Mesothelial cell of epicardium (in vitro differentiated cells): ENCODE measurements at regions not wholly inside any gene's neighbourhood (a gene's known extent, or its start where the extent isn't known, plus 50 kb on each side); places are given as distances from the start of the nearest gene placed in this dataset.
A peak's percentile ranks its signal among the peaks of the same experiment; 100 is the strongest.

Experiments used
- DNase-seq, 2 experiments: peaks; one replicate each; pipeline ENCODE4 v3.0.0; 2021; ENCODE audit warnings: low spot score in 2 of 2; ENCODE audit not compliant: unreplicated experiment in 2 of 2
- H3K27ac Mint-ChIP-seq: 2 replicates; pipeline ENCODE4 v1.8.0; 2021; ENCODE audit warnings: mixed read lengths
- H3K27me3 Mint-ChIP-seq: 2 replicates; pipeline ENCODE4 v1.8.0; 2021; ENCODE audit warnings: low read depth, mixed read lengths
- H3K36me3 Mint-ChIP-seq: 2 replicates; pipeline ENCODE4 v1.8.0; 2021; ENCODE audit warnings: mixed read lengths
- H3K4me1 Mint-ChIP-seq: 2 replicates; pipeline ENCODE4 v1.8.0; 2021; ENCODE audit warnings: mixed read lengths
- H3K4me3 Mint-ChIP-seq: 2 replicates; pipeline ENCODE4 v1.8.0; 2021; ENCODE audit warnings: mild to moderate bottlenecking, moderate library complexity, mixed read lengths
- H3K9me3 Mint-ChIP-seq: 2 replicates; pipeline ENCODE4 v1.8.0; 2021; ENCODE audit warnings: mixed read lengths
- TF ChIP-seq, protein P1 (sequence below): fragments of 200-600 bp; sonication (generic); IDR thresholded peaks from one replicate; pipeline ENCODE4 v1.5.0; 2021; ENCODE audit warnings: antibody characterized with exemption; ENCODE audit not compliant: unreplicated experiment

DNA sequence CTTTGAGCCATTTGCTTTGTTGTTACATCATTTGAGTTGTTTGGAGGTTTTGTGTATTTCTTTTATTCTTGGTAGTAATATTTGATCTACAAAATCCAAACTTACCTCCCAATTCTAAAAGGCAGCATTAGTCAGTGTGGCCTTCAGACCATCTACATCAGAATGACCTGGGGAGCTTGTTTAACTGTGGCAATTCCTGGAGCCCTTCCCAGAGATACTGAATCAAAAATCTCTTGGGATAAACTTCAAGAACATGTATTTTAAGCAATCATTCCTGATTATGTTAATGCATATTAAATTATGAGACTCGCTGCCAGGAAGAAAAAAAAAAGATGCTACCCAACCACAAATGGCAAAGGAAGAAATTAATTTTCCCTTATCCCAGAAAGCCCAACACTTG is 268.9 kb upstream of the PDE4D start:
- H3K27ac Mint-ChIP-seq, result no peak overlapping the region
- no peak for DNase-seq
- H3K4me1 Mint-ChIP-seq, result peaks cover 2% of the 10 kb centered on the region
- H3K36me3 Mint-ChIP-seq, result peaks cover 4% of the 10 kb centered on the region
- H3K27me3 Mint-ChIP-seq, result no peaks in the 10 kb centered on the region
- H3K9me3 Mint-ChIP-seq, result peaks cover 4% of the 10 kb centered on the region
- TF ChIP-seq, protein P1, sequence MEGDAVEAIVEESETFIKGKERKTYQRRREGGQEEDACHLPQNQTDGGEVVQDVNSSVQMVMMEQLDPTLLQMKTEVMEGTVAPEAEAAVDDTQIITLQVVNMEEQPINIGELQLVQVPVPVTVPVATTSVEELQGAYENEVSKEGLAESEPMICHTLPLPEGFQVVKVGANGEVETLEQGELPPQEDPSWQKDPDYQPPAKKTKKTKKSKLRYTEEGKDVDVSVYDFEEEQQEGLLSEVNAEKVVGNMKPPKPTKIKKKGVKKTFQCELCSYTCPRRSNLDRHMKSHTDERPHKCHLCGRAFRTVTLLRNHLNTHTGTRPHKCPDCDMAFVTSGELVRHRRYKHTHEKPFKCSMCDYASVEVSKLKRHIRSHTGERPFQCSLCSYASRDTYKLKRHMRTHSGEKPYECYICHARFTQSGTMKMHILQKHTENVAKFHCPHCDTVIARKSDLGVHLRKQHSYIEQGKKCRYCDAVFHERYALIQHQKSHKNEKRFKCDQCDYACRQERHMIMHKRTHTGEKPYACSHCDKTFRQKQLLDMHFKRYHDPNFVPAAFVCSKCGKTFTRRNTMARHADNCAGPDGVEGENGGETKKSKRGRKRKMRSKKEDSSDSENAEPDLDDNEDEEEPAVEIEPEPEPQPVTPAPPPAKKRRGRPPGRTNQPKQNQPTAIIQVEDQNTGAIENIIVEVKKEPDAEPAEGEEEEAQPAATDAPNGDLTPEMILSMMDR, result no peak
- no peak overlapping the region for H3K4me3 Mint-ChIP-seq

- Mint-ChIP-seq H3K9me3 (peaks cover 3% of the 10 kb centered on the region), H3K27ac (no peak overlapping the region), H3K36me3 (no peaks in the 10 kb centered on the region), H3K27me3 (no peaks in the 10 kb centered on the region), H3K4me1 (peaks cover 2% of the 10 kb centered on the region), H3K4me3 (no peak overlapping the region)
- DNase-seq, result no peak
- TF ChIP-seq, protein P1, result peak; percentile 28
These were observed 267.9 kb upstream of the PDE4D start for GRCh38 chr5:60161340-60161934.

DNA sequence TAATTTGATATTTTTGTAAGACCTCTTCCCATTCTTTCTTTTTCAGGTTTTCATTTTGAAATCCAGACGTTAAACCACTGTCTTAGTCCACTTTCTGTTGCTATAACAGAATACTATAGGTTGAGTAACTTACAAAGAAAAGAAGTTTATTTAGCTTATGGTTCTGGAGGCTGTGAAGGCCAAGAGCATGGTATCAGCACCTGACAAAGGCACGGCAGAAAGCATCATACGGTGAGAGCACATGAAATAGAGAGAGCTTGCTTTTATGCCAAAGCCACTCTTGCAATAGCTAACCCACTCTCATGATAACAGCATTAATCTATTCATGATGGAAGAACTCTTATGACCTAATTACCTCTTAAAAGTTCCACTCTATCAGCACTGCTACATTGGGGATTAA is 255.6 kb upstream of the PDE4D start:
- no peak overlapping the region for H3K4me3 Mint-ChIP-seq
- H3K27ac Mint-ChIP-seq, result no peak overlapping the region
- peaks cover 44% of the 10 kb centered on the region for H3K9me3 Mint-ChIP-seq
- DNase-seq, result no peak
- TF ChIP-seq, protein P1, result no peak
- H3K27me3 Mint-ChIP-seq, result no peaks in the 10 kb centered on the region
- H3K4me1 Mint-ChIP-seq, result no peaks in the 10 kb centered on the region
- peaks cover 6% of the 10 kb centered on the region for H3K36me3 Mint-ChIP-seq

DNA sequence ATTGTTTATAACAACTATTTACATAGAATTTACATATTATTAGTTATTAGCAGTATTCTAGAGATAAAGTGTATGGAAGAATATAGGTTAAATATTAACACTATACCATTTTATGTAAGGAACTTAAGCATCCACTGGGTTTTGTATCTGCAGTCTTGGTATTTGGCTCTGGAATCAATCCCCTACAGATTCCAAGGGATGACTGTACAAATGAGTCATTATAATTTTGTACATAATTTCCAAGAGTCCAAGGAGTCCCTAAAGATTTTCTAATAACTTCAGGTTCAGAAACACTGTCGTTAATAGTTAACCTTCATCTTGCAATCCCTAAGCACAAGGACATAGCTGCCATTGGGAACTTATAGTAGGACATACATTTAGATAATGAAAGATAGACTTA is 254.8 kb upstream of the PDE4D start:
- Mint-ChIP-seq H3K27me3 (no peaks in the 10 kb centered on the region), H3K4me3 (no peak overlapping the region), H3K4me1 (peaks cover 2% of the 10 kb centered on the region), H3K36me3 (peaks cover 6% of the 10 kb centered on the region), H3K9me3 (peaks cover 39% of the 10 kb centered on the region), H3K27ac (no peak overlapping the region)
- DNase-seq, result no peak
- TF ChIP-seq, protein P1, result no peak

DNA sequence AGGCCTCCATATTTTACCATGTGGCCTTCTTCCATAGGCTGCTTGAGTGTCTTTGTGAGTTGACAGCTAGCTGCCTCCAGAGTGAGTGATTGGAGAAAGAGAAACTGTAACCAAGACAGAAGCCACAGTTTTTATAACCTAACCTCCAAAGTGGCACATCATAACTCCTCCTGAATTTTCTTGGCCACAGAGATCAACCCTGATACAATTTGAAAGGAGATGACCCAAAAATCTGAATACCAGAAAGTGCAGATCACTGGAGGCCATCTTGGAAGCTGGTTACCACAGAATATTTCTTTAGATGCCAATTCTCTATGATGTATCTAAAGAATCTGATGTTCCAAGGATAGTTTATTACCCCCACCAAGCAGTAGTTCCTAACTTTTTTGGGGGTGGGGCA is 254.3 kb upstream of the PDE4D start:
- Mint-ChIP-seq H3K9me3 (peaks cover 33% of the 10 kb centered on the region), H3K36me3 (peaks cover 4% of the 10 kb centered on the region), H3K4me3 (no peak overlapping the region), H3K4me1 (peaks cover 2% of the 10 kb centered on the region), H3K27me3 (no peaks in the 10 kb centered on the region), H3K27ac (no peak overlapping the region)
- DNase-seq, result no peak
- TF ChIP-seq, protein P1, result no peak

DNA sequence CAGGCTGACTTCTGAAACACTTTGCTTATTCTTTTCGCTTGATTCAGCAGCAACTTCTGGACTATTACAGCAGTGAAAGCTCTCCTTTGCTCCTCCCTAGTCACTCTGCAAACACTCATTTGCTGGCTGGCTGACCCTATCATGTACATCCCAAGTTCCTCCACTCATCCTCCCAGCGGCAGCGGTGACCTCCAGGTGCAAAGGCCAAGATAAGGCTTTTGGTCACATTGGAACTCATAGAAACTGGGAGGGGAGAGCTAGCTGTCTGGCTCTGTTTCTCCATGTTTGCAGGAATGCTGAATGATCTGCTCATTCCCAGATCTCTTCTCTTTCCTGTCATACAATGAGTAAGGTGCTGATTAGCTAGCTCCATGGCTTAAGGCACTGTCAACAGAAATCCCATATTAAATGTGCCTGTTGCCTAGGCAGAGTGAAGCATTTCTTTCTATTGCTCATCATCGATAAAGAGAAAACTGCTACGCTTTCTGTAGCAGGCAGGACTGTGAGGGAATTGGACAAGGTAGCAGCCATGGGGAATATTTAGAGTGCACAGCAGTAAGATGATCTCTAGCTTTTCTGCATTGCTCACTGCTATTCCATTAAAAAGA is 250.5 kb upstream of the PDE4D start:
- peak overlapping the region; percentile 66 for H3K27ac Mint-ChIP-seq
- H3K4me3 Mint-ChIP-seq, result no peak overlapping the region
- no peak for DNase-seq
- H3K27me3 Mint-ChIP-seq, result no peaks in the 10 kb centered on the region
- H3K36me3 Mint-ChIP-seq, result peaks cover 1% of the 10 kb centered on the region
- H3K4me1 Mint-ChIP-seq, result peaks cover 10% of the 10 kb centered on the region
- TF ChIP-seq, protein P1, result no peak
- peaks cover 10% of the 10 kb centered on the region for H3K9me3 Mint-ChIP-seq
